CMK (cell line): ENCODE measurements at regions not wholly inside any gene's neighbourhood (a gene's known extent, or its start where the extent isn't known, plus 50 kb on each side); places are given as distances from the start of the nearest gene placed in this dataset.
"Not testable (repeated sequence)": the region's sequence is repeated elsewhere in the genome, so short reads cannot be mapped to it uniquely, and the experiment has no call there.

ENCODE experiments used
- DNase-seq: peaks from one replicate; pipeline ENCODE4 v3.0.0-alpha.2; 2010; ENCODE audit warnings: low read depth

- DNase-seq: no peak
Observed at GRCh38 chr3:99315896-99316295, 322.5 kb upstream of the COL8A1 start.

GRCh38 chr3:99313485-99313884, 324.9 kb upstream of the COL8A1 start:
- no peak for DNase-seq

GRCh38 chr3:99298661-99299060, 339.7 kb upstream of the COL8A1 start:
- no peak for DNase-seq

GRCh38 chr3:99295836-99296235, 342.6 kb upstream of the COL8A1 start:
- DNase-seq: no peak

- not testable (repeated sequence) for DNase-seq
Observed at GRCh38 chr3:99294092-99294491, 344.3 kb upstream of the COL8A1 start.

GRCh38 chr3:99287876-99288275, 350.5 kb upstream of the COL8A1 start:
- DNase-seq: no peak

GRCh38 chr3:99286266-99286845, 352.0 kb upstream of the COL8A1 start:
- DNase-seq: no peak

GRCh38 chr3:99269606-99270351, 368.3 kb upstream of the DCBLD2 start:
- DNase-seq: no peak

- DNase-seq: no peak
Observed at GRCh38 chr3:99256788-99257187, 355.3 kb upstream of the DCBLD2 start.

GRCh38 chr3:99253963-99254355, 352.5 kb upstream of the DCBLD2 start:
- DNase-seq: no peak

GRCh38 chr3:99250821-99251355, 349.4 kb upstream of the DCBLD2 start:
- no peak for DNase-seq

GRCh38 chr3:99250272-99250671, 348.8 kb upstream of the DCBLD2 start:
- no peak for DNase-seq

GRCh38 chr3:99249627-99250026, 348.1 kb upstream of the DCBLD2 start:
- DNase-seq: no peak

- no peak for DNase-seq
Observed at GRCh38 chr3:99248913-99249312, 347.4 kb upstream of the DCBLD2 start.

GRCh38 chr3:99248130-99248529, 346.6 kb upstream of the DCBLD2 start:
- no peak for DNase-seq

- DNase-seq: no peak
Observed at GRCh38 chr3:99246010-99246654, 344.6 kb upstream of the DCBLD2 start.

- DNase-seq: no peak
Observed at GRCh38 chr3:99242271-99242670, 340.8 kb upstream of the DCBLD2 start.

GRCh38 chr3:99240700-99241099, 339.2 kb upstream of the DCBLD2 start:
- no peak for DNase-seq

- DNase-seq: no peak
Observed at GRCh38 chr3:99236576-99236975, 335.1 kb upstream of the DCBLD2 start.

GRCh38 chr3:99232696-99233095, 331.2 kb upstream of the DCBLD2 start:
- DNase-seq: no peak

- DNase-seq: no peak
Observed at GRCh38 chr3:99218468-99218867, 317.0 kb upstream of the DCBLD2 start.

- no peak for DNase-seq
Observed at GRCh38 chr3:99212969-99213368, 311.5 kb upstream of the DCBLD2 start.

- DNase-seq: no peak
Observed at GRCh38 chr3:99211309-99211708, 309.8 kb upstream of the DCBLD2 start.
